ENCODE measurements at regions not wholly inside any gene's neighbourhood (a gene's known extent, or its start where the extent isn't known, plus 50 kb on each side); places are given as distances from the start of the nearest gene placed in this dataset.

DNA sequence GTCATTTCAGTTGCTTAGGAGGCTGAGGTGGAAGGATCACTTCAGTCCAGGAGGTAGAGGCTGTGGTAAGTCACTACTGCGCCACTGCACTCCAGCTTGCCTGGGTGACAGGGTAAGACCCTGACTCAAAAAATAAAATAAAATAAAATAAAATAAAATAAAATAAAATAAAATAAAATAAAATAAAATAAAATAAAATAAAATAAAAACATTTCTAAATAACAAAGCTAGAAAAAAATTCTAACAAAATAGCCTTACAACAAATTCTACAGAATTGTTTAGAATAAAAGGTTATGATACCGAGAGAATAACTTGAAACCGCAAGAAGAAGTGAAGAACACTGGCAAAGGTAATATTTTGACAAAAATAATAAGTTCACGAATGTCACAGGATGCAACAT lies 794.3 kb downstream of the NR2F2 start:
- H3K4me3 ChIP-seq (replicated peaks in 1 of 2; ENCODE audit: low read depth in 2 of 2, low read length in 2 of 2) = no peak overlapping the region
- TF ChIP-seq, protein P1, sequence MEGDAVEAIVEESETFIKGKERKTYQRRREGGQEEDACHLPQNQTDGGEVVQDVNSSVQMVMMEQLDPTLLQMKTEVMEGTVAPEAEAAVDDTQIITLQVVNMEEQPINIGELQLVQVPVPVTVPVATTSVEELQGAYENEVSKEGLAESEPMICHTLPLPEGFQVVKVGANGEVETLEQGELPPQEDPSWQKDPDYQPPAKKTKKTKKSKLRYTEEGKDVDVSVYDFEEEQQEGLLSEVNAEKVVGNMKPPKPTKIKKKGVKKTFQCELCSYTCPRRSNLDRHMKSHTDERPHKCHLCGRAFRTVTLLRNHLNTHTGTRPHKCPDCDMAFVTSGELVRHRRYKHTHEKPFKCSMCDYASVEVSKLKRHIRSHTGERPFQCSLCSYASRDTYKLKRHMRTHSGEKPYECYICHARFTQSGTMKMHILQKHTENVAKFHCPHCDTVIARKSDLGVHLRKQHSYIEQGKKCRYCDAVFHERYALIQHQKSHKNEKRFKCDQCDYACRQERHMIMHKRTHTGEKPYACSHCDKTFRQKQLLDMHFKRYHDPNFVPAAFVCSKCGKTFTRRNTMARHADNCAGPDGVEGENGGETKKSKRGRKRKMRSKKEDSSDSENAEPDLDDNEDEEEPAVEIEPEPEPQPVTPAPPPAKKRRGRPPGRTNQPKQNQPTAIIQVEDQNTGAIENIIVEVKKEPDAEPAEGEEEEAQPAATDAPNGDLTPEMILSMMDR (IDR thresholded peaks at IDR 0.05; ENCODE audit: low read depth, low read length) = no peak
- DNase-seq (ENCODE audit: low read depth in 2 of 2) = no peak

GRCh38 chr15:97126553-97127233 lies 796.2 kb downstream of the NR2F2 start:
- TF ChIP-seq, protein P1 (IDR thresholded peaks at IDR 0.05; ENCODE audit: low read depth, low read length) = no peak
- DNase-seq (ENCODE audit: low read depth in 2 of 2) = peak in 1 of 2 donors; percentile 24
- H3K4me3 ChIP-seq (replicated peaks in 1 of 2; ENCODE audit: low read depth in 2 of 2, low read length in 2 of 2) = no peak overlapping the region

- no peak overlapping the region for H3K4me3 ChIP-seq (replicated peaks in 1 of 2; ENCODE audit: low read depth in 2 of 2, low read length in 2 of 2)
- TF ChIP-seq, protein P1 (IDR thresholded peaks at IDR 0.05; ENCODE audit: low read depth, low read length) = no peak
- no peak for DNase-seq (ENCODE audit: low read depth in 2 of 2)
Measured at GRCh38 chr15:97129674-97130073, 799.2 kb downstream of the NR2F2 start.

DNA sequence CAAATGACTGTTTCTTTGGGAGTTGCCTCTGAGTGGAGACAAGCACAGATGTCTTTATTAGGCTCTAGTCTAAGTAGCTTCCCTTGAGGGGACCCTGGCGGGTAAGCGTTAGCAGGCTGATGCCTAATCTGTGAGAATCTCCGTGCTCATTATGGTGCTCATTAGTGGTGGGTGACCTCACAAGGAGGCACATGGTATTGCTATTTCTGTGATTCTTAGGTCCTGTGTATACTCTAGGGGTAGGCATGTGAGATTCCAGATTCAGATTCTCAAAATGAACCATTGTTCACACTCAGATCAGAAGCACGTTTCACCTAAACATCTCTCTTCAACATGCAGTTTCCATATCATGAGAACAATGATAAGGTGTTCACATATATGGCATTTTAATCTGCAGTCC lies 809.7 kb downstream of the NR2F2 start:
- DNase-seq (ENCODE audit: low read depth in 2 of 2) = peak in 1 of 2 donors; percentile 3
- TF ChIP-seq, protein P1 (IDR thresholded peaks at IDR 0.05; ENCODE audit: low read depth, low read length) = no peak
- no peak overlapping the region for H3K4me3 ChIP-seq (replicated peaks in 1 of 2; ENCODE audit: low read depth in 2 of 2, low read length in 2 of 2)

DNA sequence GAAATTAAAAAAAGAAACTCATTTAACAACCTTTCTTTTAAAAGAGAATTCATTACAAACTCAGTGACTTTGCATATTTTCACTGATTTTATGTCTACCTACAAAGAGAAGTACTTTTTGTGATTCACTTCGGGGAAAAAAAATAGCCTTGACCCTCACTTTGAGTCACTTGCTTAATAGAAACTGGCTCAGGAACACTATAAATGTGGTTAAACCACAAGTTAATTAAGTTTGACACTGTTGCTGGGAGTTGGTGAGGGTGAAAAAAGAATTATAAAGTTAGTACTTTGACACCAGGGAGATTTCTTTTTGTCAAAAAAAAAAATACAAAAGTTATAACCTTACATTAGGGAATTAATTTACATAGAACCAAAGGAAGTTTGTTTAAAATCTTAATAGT lies 810.9 kb downstream of the NR2F2 start:
- no peak overlapping the region for H3K4me3 ChIP-seq (replicated peaks in 1 of 2; ENCODE audit: low read depth in 2 of 2, low read length in 2 of 2)
- DNase-seq (ENCODE audit: low read depth in 2 of 2) = no peak
- TF ChIP-seq, protein P1 (IDR thresholded peaks at IDR 0.05; ENCODE audit: low read depth, low read length) = no peak

DNA sequence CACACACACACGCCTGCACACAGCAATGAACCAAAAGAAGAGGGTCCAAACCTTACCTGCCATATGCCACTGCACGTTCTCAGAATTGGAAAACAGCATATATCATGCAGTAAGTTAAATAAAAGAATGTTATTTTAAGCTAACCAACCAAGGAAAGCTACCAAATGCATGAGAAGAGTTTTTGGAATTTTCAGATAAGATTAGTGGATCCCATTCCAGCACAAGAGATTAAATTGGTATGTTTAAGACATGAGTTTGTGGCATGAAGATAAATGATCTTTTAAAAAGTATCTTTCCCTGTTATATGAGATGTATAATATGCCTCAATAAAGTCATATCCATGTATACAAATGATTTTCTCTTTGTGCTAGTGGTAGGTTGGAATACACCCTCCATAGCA lies 811.4 kb downstream of the NR2F2 start:
- no peak overlapping the region for H3K4me3 ChIP-seq (replicated peaks in 1 of 2; ENCODE audit: low read depth in 2 of 2, low read length in 2 of 2)
- no peak for DNase-seq (ENCODE audit: low read depth in 2 of 2)
- TF ChIP-seq, protein P1 (IDR thresholded peaks at IDR 0.05; ENCODE audit: low read depth, low read length) = no peak

All from cardiac fibroblast (primary cell).